Transverse colon (tissue), 4 donors: ENCODE measurements at regions not wholly inside any gene's neighbourhood (a gene's known extent, or its start where the extent isn't known, plus 50 kb on each side); places are given as distances from the start of the nearest gene placed in this dataset.

ENCODE experiments used
- CTCF ChIP-seq, 5 experiments: fragments of 200-600 bp in 3 of 5; fragments of 450-650 bp in 2 of 5; sonication (generic) in 3 of 5; IDR thresholded peaks; 1 replicate in 2 of 5; 2 replicates in 3 of 5; pipeline ENCODE4 v1.5.1; 2016 to 2017; ENCODE audit warnings: antibody characterized with exemption in 5 of 5, inconsistent platforms in 3 of 5, mild to moderate bottlenecking in 2 of 5, moderate library complexity in 1 of 5
- EP300 ChIP-seq: sonication (generic); formaldehyde crosslinking; IDR thresholded peaks from one replicate; pipeline ENCODE4 v1.6.1; 2017; ENCODE audit warnings: antibody characterized with exemption, low read depth
- POLR2AphosphoS5 ChIP-seq, 3 donors: sonication (generic); formaldehyde crosslinking; IDR thresholded peaks; one replicate each; pipeline ENCODE4 v1.6.1; 2016; ENCODE audit warnings: antibody characterized with exemption in 3 of 3

GRCh38 chr2:23320058-23320457 lies 64.9 kb upstream of the KLHL29 start:
- TF ChIP-seq CTCF (IDR thresholded peaks at IDR 0.05) = no peak
- TF ChIP-seq POLR2AphosphoS5 (IDR thresholded peaks at IDR 0.05) = no peak
- no peak for TF ChIP-seq EP300
